DND-41 (cell line): ENCODE measurements at regions not wholly inside any gene's neighbourhood (a gene's known extent, or its start where the extent isn't known, plus 50 kb on each side); places are given as distances from the start of the nearest gene placed in this dataset.

Experiments
- CTCF ChIP-seq: IDR thresholded peaks from 2 replicates; pipeline ENCODE4 v1.5.1; 2012; ENCODE audit warnings: borderline replicate concordance, low read length, moderate library complexity, mild to moderate bottlenecking; ENCODE audit not compliant: poor library complexity, severe bottlenecking; ENCODE audit errors: extremely low read depth
- EZH2 ChIP-seq: IDR thresholded peaks from 3 replicates; pipeline ENCODE4 v1.6.1; 2012; ENCODE audit warnings: borderline replicate concordance, low read depth, mild to moderate bottlenecking, moderate library complexity, low read length, inconsistent platforms; ENCODE audit not compliant: severe bottlenecking

DNA sequence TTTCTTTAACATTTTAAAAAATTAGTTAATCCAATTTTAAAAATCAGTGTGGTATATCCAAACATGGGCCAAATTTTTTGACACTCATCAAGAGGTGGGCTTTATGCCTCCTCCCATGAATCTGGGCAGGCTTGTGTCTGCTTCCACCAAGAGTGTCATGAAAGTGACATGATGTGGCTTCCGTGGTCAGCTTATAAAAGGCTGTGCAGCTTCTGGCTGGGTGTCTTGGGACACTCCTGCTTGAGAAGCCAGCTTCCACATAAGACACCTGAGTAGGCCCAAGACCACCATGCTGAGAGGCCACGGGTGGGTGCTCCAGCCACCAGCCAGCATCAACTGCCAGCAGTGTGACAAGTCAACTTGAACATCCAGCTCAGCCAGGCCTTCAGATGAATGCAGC, 74.3 kb upstream of the RUNX3 start:
- TF ChIP-seq CTCF (no peak), EZH2 (no peak)
